HepG2 (cell line): ENCODE measurements at regions not wholly inside any gene's neighbourhood (a gene's known extent, or its start where the extent isn't known, plus 50 kb on each side); places are given as distances from the start of the nearest gene placed in this dataset.

Experiments
- POLR2AphosphoS5 ChIP-seq: IDR thresholded peaks from 2 replicates; pipeline ENCODE4 v1.6.1; 2012; ENCODE audit warnings: low read depth, low read length
- RAD21 ChIP-seq: fragments of 450-650 bp; formaldehyde crosslinking; IDR thresholded peaks from 2 replicates; pipeline ENCODE4 v1.5.0; 2020; ENCODE audit warnings: mild to moderate bottlenecking
- ZUFSP ChIP-seq: sonication (generic); formaldehyde crosslinking; IDR thresholded peaks from 2 replicates; pipeline ENCODE4 v1.9.0; 2021; ENCODE audit warnings: missing genetic modification reagents, mild to moderate bottlenecking, borderline replicate concordance

GRCh38 chr20:60584221-60584620, 626.0 kb downstream of the CDH26 start:
- TF ChIP-seq POLR2AphosphoS5 (no peak), ZUFSP (no peak), RAD21 (CRISPR knock-in tag) (no peak)
